GM18519 (cell line): ENCODE measurements at regions not wholly inside any gene's neighbourhood (a gene's known extent, or its start where the extent isn't known, plus 50 kb on each side); places are given as distances from the start of the nearest gene placed in this dataset.

ENCODE experiments used
- ATAC-seq: cut with Tn5 transposase; IDR thresholded peaks from one replicate; pipeline ENCODE4 v1.9.1; 2021; ENCODE audit warnings: mild to moderate bottlenecking, moderate library complexity; ENCODE audit not compliant: unreplicated experiment, low FRiP score

GRCh38 chr15:96703794-96704550 is 373.5 kb downstream of the NR2F2 start:
- no peak for ATAC-seq

- no peak for ATAC-seq
Observed at GRCh38 chr15:96716075-96716474, 385.6 kb downstream of the NR2F2 start.

- ATAC-seq = no peak
Observed at GRCh38 chr15:96716478-96716877, 386.0 kb downstream of the NR2F2 start.

GRCh38 chr15:96720251-96720650 is 389.8 kb downstream of the NR2F2 start:
- ATAC-seq = no peak

- ATAC-seq = no peak
Observed at GRCh38 chr15:96720656-96721055, 390.2 kb downstream of the NR2F2 start.

- ATAC-seq = no peak
Observed at GRCh38 chr15:96728591-96728990, 398.1 kb downstream of the NR2F2 start.

- ATAC-seq = no peak
Observed at GRCh38 chr15:96732704-96733103, 402.2 kb downstream of the NR2F2 start.

- ATAC-seq = no peak
Observed at GRCh38 chr15:96733721-96734120, 403.2 kb downstream of the NR2F2 start.

- no peak for ATAC-seq
Observed at GRCh38 chr15:96735632-96736240, 405.2 kb downstream of the NR2F2 start.

- ATAC-seq = no peak
Observed at GRCh38 chr15:96736384-96736783, 405.9 kb downstream of the NR2F2 start.

GRCh38 chr15:96737408-96737807 is 406.9 kb downstream of the NR2F2 start:
- ATAC-seq = no peak

GRCh38 chr15:96746665-96747064 is 416.2 kb downstream of the NR2F2 start:
- ATAC-seq = no peak

- no peak for ATAC-seq
Observed at GRCh38 chr15:96747291-96747690, 416.8 kb downstream of the NR2F2 start.

- no peak for ATAC-seq
Observed at GRCh38 chr15:96750361-96750760, 419.9 kb downstream of the NR2F2 start.

- ATAC-seq = no peak
Observed at GRCh38 chr15:96756146-96756545, 425.6 kb downstream of the NR2F2 start.

GRCh38 chr15:96756656-96757055 is 426.2 kb downstream of the NR2F2 start:
- ATAC-seq = no peak

- no peak for ATAC-seq
Observed at GRCh38 chr15:96762566-96762965, 432.1 kb downstream of the NR2F2 start.

GRCh38 chr15:96764501-96764900 is 434.0 kb downstream of the NR2F2 start:
- ATAC-seq = no peak

GRCh38 chr15:96764946-96765345 is 434.4 kb downstream of the NR2F2 start:
- no peak for ATAC-seq

- ATAC-seq = no peak
Observed at GRCh38 chr15:96766366-96766765, 435.9 kb downstream of the NR2F2 start.

- ATAC-seq = no peak
Observed at GRCh38 chr15:96767703-96768434, 437.4 kb downstream of the NR2F2 start.

- ATAC-seq = no peak
Observed at GRCh38 chr15:96768435-96768789, 437.9 kb downstream of the NR2F2 start.
